Fibroblast of skin of abdomen (primary cell): ENCODE measurements at regions not wholly inside any gene's neighbourhood (a gene's known extent, or its start where the extent isn't known, plus 50 kb on each side); places are given as distances from the start of the nearest gene placed in this dataset.

Experiments used
- DNase-seq: peaks from one replicate; pipeline ENCODE4 v3.0.0-alpha.2; 2013

- no peak for DNase-seq
Observed at GRCh38 chr3:3628676-3629328, 170.4 kb upstream of the LRRN1 start.

GRCh38 chr3:3627114-3627513 is 172.1 kb upstream of the LRRN1 start:
- DNase-seq, result no peak

GRCh38 chr3:3625544-3626271 is 173.5 kb upstream of the LRRN1 start:
- DNase-seq, result no peak

- DNase-seq, result no peak
Observed at GRCh38 chr3:3619815-3620214, 179.4 kb upstream of the LRRN1 start.

GRCh38 chr3:3618623-3619022 is 180.6 kb upstream of the LRRN1 start:
- no peak for DNase-seq

- DNase-seq, result no peak
Observed at GRCh38 chr3:3615533-3615932, 183.7 kb upstream of the LRRN1 start.

GRCh38 chr3:3610581-3611298 is 188.5 kb upstream of the LRRN1 start:
- DNase-seq, result no peak

- DNase-seq, result no peak
Observed at GRCh38 chr3:3606321-3606720, 192.9 kb upstream of the LRRN1 start.

- DNase-seq, result no peak
Observed at GRCh38 chr3:3605226-3605625, 194.0 kb upstream of the LRRN1 start.

GRCh38 chr3:3603351-3603750 is 195.9 kb upstream of the LRRN1 start:
- DNase-seq, result peak; percentile 13

GRCh38 chr3:3600665-3601340 is 198.4 kb upstream of the LRRN1 start:
- no peak for DNase-seq

GRCh38 chr3:3599016-3599415 is 200.2 kb upstream of the LRRN1 start:
- DNase-seq, result no peak

GRCh38 chr3:3594986-3595385 is 204.2 kb upstream of the LRRN1 start:
- DNase-seq, result no peak

- DNase-seq, result no peak
Observed at GRCh38 chr3:3589715-3590130, 209.5 kb upstream of the LRRN1 start.

GRCh38 chr3:3587647-3587972 is 211.6 kb upstream of the LRRN1 start:
- no peak for DNase-seq

- DNase-seq, result peak; percentile 77
Observed at GRCh38 chr3:3586843-3587646, 212.2 kb upstream of the LRRN1 start.

- DNase-seq, result no peak
Observed at GRCh38 chr3:3586336-3586735, 212.9 kb upstream of the LRRN1 start.

- no peak for DNase-seq
Observed at GRCh38 chr3:3579658-3580057, 219.6 kb upstream of the LRRN1 start.

GRCh38 chr3:3578718-3579117 is 220.5 kb upstream of the LRRN1 start:
- no peak for DNase-seq

- DNase-seq, result no peak
Observed at GRCh38 chr3:3577823-3578222, 221.4 kb upstream of the LRRN1 start.

- no peak for DNase-seq
Observed at GRCh38 chr3:3573341-3573740, 225.9 kb upstream of the LRRN1 start.

- peak; percentile 84 for DNase-seq
Observed at GRCh38 chr3:3560591-3561311, 238.5 kb upstream of the LRRN1 start.
